Vagina (tissue), 2 donors: ENCODE measurements at regions not wholly inside any gene's neighbourhood (a gene's known extent, or its start where the extent isn't known, plus 50 kb on each side); places are given as distances from the start of the nearest gene placed in this dataset.

Experiments
- DNase-seq, 2 donors: peaks; one replicate each; pipeline ENCODE4 v3.0.0-alpha.2; 2017; ENCODE audit errors: extremely low spot score in 2 of 2
- H3K27ac ChIP-seq: fragments of 200-600 bp; sonication (generic); one replicate; pipeline ENCODE4 v1.5.1; 2019
- H3K27me3 ChIP-seq: fragments of 200-600 bp; sonication (generic); one replicate; pipeline ENCODE4 v1.5.1; 2019
- H3K36me3 ChIP-seq, 2 donors: fragments of 200-600 bp; sonication (generic); one replicate each; pipeline ENCODE4 v1.5.1; 2017 to 2019
- H3K4me1 ChIP-seq: fragments of 200-600 bp; sonication (generic); one replicate; pipeline ENCODE4 v1.5.1; 2019
- H3K4me3 ChIP-seq, 2 donors: fragments of 200-600 bp; sonication (generic); 1 replicate in 1 of 2; 2 replicates in 1 of 2; pipeline ENCODE4 v1.5.1; 2016 to 2019
- H3K9me3 ChIP-seq: fragments of 200-600 bp; sonication (generic); one replicate; pipeline ENCODE4 v1.5.1; 2019
- POLR2A ChIP-seq, 2 donors: fragments of 450-650 bp; IDR thresholded peaks; one replicate each; pipeline ENCODE4 v1.6.1; 2017; ENCODE audit warnings: antibody characterized with exemption in 2 of 2, mild to moderate bottlenecking in 2 of 2, moderate library complexity in 2 of 2
- POLR2AphosphoS5 ChIP-seq, 2 donors: sonication (generic); formaldehyde crosslinking; IDR thresholded peaks; one replicate each; pipeline ENCODE4 v1.9.0; 2017; ENCODE audit warnings: antibody characterized with exemption in 2 of 2, mild to moderate bottlenecking in 2 of 2, low read depth in 1 of 2; ENCODE audit not compliant: insufficient read depth in 1 of 2
- intact Hi-C: fragments of 100-400 bp; cut with DNase I; formaldehyde crosslinking; loops from one replicate; pipeline ENCODE4 v1.15.1; 2023
- TF ChIP-seq, protein P1 (sequence below), 3 experiments: fragments of 450-650 bp in 2 of 3; fragments of 200-600 bp in 1 of 3; sonication (generic) in 1 of 3; IDR thresholded peaks; one replicate each; pipeline ENCODE4 v1.5.1; 2017 to 2019; ENCODE audit warnings: antibody characterized with exemption in 3 of 3, mild to moderate bottlenecking in 2 of 3, moderate library complexity in 2 of 3

DNA sequence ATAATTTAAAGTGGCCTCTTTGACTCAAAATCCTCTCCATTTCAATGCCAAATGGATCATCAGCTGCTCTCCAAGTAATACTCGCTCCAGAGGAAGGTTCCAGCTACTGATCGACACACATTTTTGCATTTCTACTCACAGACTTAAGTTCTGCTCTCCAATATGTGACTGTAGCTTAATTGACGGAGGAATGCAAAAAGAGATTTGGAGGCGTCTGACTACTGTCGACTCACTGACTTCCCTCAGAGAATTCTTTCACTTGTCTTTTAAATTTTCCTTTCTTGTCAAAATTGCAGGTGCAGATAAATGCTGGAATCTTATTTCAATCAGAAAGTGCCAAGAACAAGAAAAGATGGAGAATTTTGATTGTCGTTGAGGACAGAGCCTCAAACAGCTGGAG lies 84.1 kb upstream of the PAPOLG start:
- H3K4me3 ChIP-seq = no peak overlapping the region
- DNase-seq = no peak
- no peak overlapping the region for H3K27ac ChIP-seq
- intact Hi-C loops = no loop called here
- H3K9me3 ChIP-seq = no peaks in the 10 kb centered on the region
- H3K4me1 ChIP-seq = no peaks in the 10 kb centered on the region
- no peaks in the 10 kb centered on the region for H3K27me3 ChIP-seq
- no peaks in the 10 kb centered on the region for H3K36me3 ChIP-seq
- TF ChIP-seq POLR2A (IDR thresholded peaks at IDR 0.05) (no peak), POLR2AphosphoS5 (IDR thresholded peaks at IDR 0.05; ENCODE audit: insufficient read depth in 1 of 2, low read depth in 1 of 2) (no peak)
- TF ChIP-seq, protein P1, sequence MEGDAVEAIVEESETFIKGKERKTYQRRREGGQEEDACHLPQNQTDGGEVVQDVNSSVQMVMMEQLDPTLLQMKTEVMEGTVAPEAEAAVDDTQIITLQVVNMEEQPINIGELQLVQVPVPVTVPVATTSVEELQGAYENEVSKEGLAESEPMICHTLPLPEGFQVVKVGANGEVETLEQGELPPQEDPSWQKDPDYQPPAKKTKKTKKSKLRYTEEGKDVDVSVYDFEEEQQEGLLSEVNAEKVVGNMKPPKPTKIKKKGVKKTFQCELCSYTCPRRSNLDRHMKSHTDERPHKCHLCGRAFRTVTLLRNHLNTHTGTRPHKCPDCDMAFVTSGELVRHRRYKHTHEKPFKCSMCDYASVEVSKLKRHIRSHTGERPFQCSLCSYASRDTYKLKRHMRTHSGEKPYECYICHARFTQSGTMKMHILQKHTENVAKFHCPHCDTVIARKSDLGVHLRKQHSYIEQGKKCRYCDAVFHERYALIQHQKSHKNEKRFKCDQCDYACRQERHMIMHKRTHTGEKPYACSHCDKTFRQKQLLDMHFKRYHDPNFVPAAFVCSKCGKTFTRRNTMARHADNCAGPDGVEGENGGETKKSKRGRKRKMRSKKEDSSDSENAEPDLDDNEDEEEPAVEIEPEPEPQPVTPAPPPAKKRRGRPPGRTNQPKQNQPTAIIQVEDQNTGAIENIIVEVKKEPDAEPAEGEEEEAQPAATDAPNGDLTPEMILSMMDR (IDR thresholded peaks at IDR 0.05) = no peak

DNA sequence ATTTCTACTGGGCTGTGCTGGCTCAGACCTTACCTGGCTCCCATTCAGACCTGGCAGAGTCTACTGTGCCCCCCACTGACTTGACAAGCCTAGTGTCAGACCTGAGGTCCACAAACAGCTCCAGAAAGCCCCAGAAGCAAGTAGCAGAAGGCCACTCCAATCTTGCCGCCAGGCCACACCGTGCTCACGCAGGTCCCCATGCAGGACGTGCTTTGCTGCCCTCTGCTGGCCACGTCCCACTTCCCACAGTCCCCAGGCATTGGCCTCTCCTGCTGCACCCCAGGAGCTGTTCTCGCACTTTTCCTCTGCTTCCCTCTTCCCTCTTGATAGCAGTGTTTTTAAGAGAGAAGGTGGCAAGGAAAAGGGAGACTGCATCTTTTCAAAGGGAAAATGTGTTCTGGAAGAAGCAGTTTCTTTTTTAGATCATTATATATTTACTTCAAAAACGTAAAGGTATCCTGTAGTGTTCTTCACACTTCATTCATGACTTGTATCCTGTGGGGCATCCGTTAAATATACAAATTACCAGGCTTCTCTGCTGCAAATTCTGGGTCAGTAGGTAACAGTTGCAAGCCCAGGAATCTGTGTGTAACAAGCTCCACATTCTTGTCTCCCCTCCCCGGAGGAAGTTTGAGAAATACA lies 81.4 kb upstream of the PAPOLG start:
- H3K4me1 ChIP-seq = no peaks in the 10 kb centered on the region
- H3K27me3 ChIP-seq = no peaks in the 10 kb centered on the region
- H3K9me3 ChIP-seq = no peaks in the 10 kb centered on the region
- no peak overlapping the region for H3K4me3 ChIP-seq
- H3K36me3 ChIP-seq = no peaks in the 10 kb centered on the region
- no peak overlapping the region for H3K27ac ChIP-seq
- no peak for DNase-seq
- TF ChIP-seq, protein P1 (IDR thresholded peaks at IDR 0.05) = peak; percentile 29 to 76 (median 61)
- TF ChIP-seq POLR2A (IDR thresholded peaks at IDR 0.05) (no peak), POLR2AphosphoS5 (IDR thresholded peaks at IDR 0.05; ENCODE audit: insufficient read depth in 1 of 2, low read depth in 1 of 2) (no peak)
- intact Hi-C loops = no loop called here

DNA sequence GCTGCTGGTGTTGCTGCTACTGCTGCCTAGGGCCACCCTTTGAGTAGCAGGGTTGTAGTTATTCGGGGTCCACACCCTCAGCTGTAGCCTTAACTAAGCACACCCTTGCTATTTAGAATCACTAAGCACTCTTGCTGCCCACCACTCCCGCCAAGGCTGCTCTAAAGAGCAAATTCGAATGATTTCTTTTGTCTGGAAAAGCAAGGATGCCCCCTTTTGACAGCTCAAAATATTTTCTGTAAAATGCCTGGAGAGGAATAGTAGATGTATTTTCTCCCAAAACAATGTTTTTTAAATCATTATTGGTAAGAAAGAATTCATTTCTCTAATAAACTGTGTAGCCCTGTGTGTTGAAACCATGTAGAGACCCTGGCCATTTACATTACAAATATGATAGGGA lies 80.8 kb upstream of the PAPOLG start:
- DNase-seq = no peak
- Histone ChIP-seq H3K36me3 (no peaks in the 10 kb centered on the region), H3K27me3 (no peaks in the 10 kb centered on the region), H3K9me3 (no peaks in the 10 kb centered on the region), H3K4me1 (no peaks in the 10 kb centered on the region), H3K4me3 (no peak overlapping the region), H3K27ac (no peak overlapping the region)
- TF ChIP-seq POLR2AphosphoS5 (IDR thresholded peaks at IDR 0.05; ENCODE audit: insufficient read depth in 1 of 2, low read depth in 1 of 2) (no peak), POLR2A (IDR thresholded peaks at IDR 0.05) (no peak)
- TF ChIP-seq, protein P1 (IDR thresholded peaks at IDR 0.05) = no peak
- intact Hi-C loops = no loop called here

DNA sequence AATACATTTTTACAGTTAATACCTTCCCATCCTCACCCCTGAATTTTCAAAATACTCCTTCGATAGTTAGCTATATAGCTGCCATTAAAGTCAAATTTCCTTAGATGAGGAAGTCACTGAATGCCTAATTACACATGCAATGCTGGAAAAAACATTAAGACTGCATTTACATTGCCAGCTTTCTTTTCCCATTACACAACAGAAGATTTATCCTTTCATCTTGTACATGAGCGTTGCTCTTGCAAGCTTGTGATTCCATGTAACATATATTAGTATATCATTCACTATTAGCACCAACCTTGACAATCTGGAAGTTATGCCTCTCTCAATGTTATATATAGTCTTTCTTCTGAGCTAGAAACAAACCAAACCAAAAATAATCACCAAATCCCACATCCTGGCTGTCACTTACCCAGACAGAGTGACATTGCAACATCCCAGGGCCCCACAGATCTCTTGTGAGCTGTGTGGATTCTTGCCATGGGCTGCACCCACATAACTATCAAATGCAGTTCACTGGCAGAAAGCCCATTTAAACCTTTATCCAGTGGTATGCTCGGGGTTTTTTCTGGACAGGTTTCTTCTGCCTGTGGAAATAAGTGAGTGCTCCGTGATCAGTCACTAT lies 79.2 kb upstream of the PAPOLG start:
- H3K4me1 ChIP-seq = no peaks in the 10 kb centered on the region
- intact Hi-C loops = no loop called here
- DNase-seq = no peak

More for the DNA sequence above, 79.2 kb upstream of the PAPOLG start:
- no peak for TF ChIP-seq POLR2AphosphoS5 (IDR thresholded peaks at IDR 0.05; ENCODE audit: insufficient read depth in 1 of 2, low read depth in 1 of 2)
- TF ChIP-seq POLR2A (IDR thresholded peaks at IDR 0.05) = no peak
- TF ChIP-seq, protein P1 (IDR thresholded peaks at IDR 0.05) = no peak
- no peak overlapping the region for H3K27ac ChIP-seq
- H3K27me3 ChIP-seq = no peaks in the 10 kb centered on the region
- no peak overlapping the region for H3K4me3 ChIP-seq
- no peaks in the 10 kb centered on the region for H3K36me3 ChIP-seq
- H3K9me3 ChIP-seq = no peaks in the 10 kb centered on the region
